Liver (tissue), 8 donors: ENCODE measurements at regions not wholly inside any gene's neighbourhood (a gene's known extent, or its start where the extent isn't known, plus 50 kb on each side); places are given as distances from the start of the nearest gene placed in this dataset.

Experiments
- DNase-seq: peaks from one replicate; pipeline ENCODE4 v3.0.0-alpha.2; 2017; ENCODE audit warnings: low spot score
- H3K27ac ChIP-seq, 2 donors: one replicate each; pipeline ENCODE4 v1.7.0; 2013; ENCODE audit warnings: inconsistent platforms in 2 of 2, low read length in 2 of 2, control low read depth in 1 of 2, low read depth in 1 of 2, mild to moderate bottlenecking in 1 of 2
- H3K27me3 ChIP-seq, 4 donors: one replicate each; pipeline versions ENCODE4 v1.6.1 to v1.7.0; 2013; ENCODE audit warnings: low read length in 3 of 4, inconsistent platforms in 1 of 4, mild to moderate bottlenecking in 1 of 4, moderate library complexity in 1 of 4; ENCODE audit not compliant: control insufficient read depth in 4 of 4, insufficient read depth in 4 of 4
- H3K36me3 ChIP-seq, 4 donors: one replicate each; pipeline versions ENCODE4 v1.6.1 to v1.7.0; 2013; ENCODE audit warnings: low read length in 3 of 4, mild to moderate bottlenecking in 3 of 4, low read depth in 1 of 4, moderate library complexity in 1 of 4; ENCODE audit not compliant: control insufficient read depth in 4 of 4, insufficient read depth in 3 of 4
- H3K4me1 ChIP-seq, 4 donors: one replicate each; pipeline versions ENCODE4 v1.6.1 to v1.7.0; 2013; ENCODE audit warnings: low read length in 3 of 4, mild to moderate bottlenecking in 3 of 4, moderate library complexity in 1 of 4; ENCODE audit not compliant: control insufficient read depth in 4 of 4, insufficient read depth in 4 of 4
- H3K4me3 ChIP-seq, 3 donors: one replicate each; pipeline versions ENCODE4 v1.6.1 to v1.7.0; 2013; ENCODE audit warnings: low read length in 3 of 3, control low read depth in 1 of 3, low read depth in 1 of 3, mild to moderate bottlenecking in 1 of 3
- H3K9ac ChIP-seq, 2 donors: one replicate each; pipeline ENCODE4 v1.7.0; 2013; ENCODE audit warnings: low read length in 2 of 2, mild to moderate bottlenecking in 2 of 2, moderate library complexity in 2 of 2, control low read depth in 1 of 2, low read depth in 1 of 2
- H3K9me3 ChIP-seq, 4 donors: one replicate each; pipeline versions ENCODE4 v1.6.1 to v1.7.0; 2013; ENCODE audit warnings: low read length in 3 of 4; ENCODE audit not compliant: control insufficient read depth in 4 of 4
- CTCF ChIP-seq: fragments of 150-350 bp; IDR thresholded peaks from 2 replicates; pipeline ENCODE4 v1.5.1; 2017; ENCODE audit warnings: improper control_type of control experiment, low read depth, low read length; ENCODE audit not compliant: missing input control
- FOXA1 ChIP-seq: IDR thresholded peaks from 2 replicates; pipeline ENCODE4 v1.6.1; 2016; ENCODE audit warnings: antibody characterized with exemption
- FOXA2 ChIP-seq: IDR thresholded peaks from 2 replicates; pipeline ENCODE4 v1.6.1; 2016; ENCODE audit warnings: antibody characterized with exemption
- GABPA ChIP-seq, 2 donors: IDR thresholded peaks in 1 of 2; conservative IDR thresholded peaks in 1 of 2; 2 replicates each; pipeline ENCODE4 v1.6.1; 2016; ENCODE audit warnings: antibody characterized with exemption in 2 of 2, mild to moderate bottlenecking in 1 of 2, moderate library complexity in 1 of 2
- MAX ChIP-seq: IDR thresholded peaks from 2 replicates; pipeline ENCODE4 v1.6.1; 2016; ENCODE audit warnings: antibody characterized with exemption
- RAD21 ChIP-seq, 2 donors: IDR thresholded peaks; 2 replicates each; pipeline ENCODE4 v1.6.1; 2016; ENCODE audit warnings: antibody characterized with exemption in 2 of 2, mild to moderate bottlenecking in 2 of 2
- RXRA ChIP-seq, 2 donors: IDR thresholded peaks; 2 replicates each; pipeline ENCODE4 v1.6.1; 2017 to 2018; ENCODE audit warnings: antibody characterized with exemption in 2 of 2, mild to moderate bottlenecking in 1 of 2
- SP1 ChIP-seq: IDR thresholded peaks from 2 replicates; pipeline ENCODE4 v1.6.1; 2018; ENCODE audit warnings: antibody characterized with exemption, mild to moderate bottlenecking
- TAF1 ChIP-seq: conservative IDR thresholded peaks from 2 replicates; pipeline ENCODE4 v1.6.1; 2016; ENCODE audit warnings: antibody characterized with exemption, mild to moderate bottlenecking
- YY1 ChIP-seq: IDR thresholded peaks from 2 replicates; pipeline ENCODE4 v1.6.1; 2016; ENCODE audit warnings: antibody characterized with exemption, mild to moderate bottlenecking
- WGBS: extraction: QIAGEN DNeasy Blood & Tissue Kit; methylation state at CpG from one replicate; pipeline ENCODE4 v1.1.7; 2013; 5-methylcytosine and 5-hydroxymethylcytosine counted together
- TF ChIP-seq, protein P1 (sequence below): IDR thresholded peaks from 2 replicates; pipeline ENCODE4 v1.6.1; 2016; ENCODE audit warnings: antibody characterized with exemption
- TF ChIP-seq, protein P2 (sequence below): IDR thresholded peaks from 2 replicates; pipeline ENCODE4 v1.6.1; 2016; ENCODE audit warnings: antibody characterized with exemption, mild to moderate bottlenecking
- donor health status: healthy.
- donor health status: healthy.
- donor health status: healthy.
- donor health status: healthy.
- donor health status: healthy.

DNA sequence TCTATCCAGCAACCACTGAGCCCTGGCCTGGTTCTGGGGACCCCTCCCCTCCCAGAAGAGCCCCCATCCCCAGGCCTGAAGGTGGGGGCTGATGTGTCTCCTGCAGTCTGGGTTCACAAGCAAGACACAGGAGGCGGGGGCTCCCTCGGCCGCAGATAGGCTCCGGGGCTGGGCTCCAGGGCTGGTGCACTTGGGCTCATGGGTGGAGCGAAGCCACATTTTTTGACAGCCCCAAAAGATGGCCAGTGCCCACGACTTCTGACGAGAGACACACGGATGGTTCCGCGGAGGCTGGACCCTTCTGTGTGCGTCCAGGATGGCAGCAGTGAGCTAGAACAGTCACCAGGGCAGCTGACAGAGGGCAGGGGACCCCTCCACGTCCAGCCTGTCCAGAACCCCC, 57.1 kb upstream of the GATA5 start:
- no peak overlapping the region for H3K4me3 ChIP-seq
- H3K27ac ChIP-seq = no peak overlapping the region
- no peaks in the 10 kb centered on the region for H3K9me3 ChIP-seq
- WGBS = 87% methylated on average over 12 of the region's 12 CpGs
- no peak overlapping the region for H3K9ac ChIP-seq
- peaks cover 0 to 4% (median 1%) of the 10 kb centered on the region in 4 donors for H3K27me3 ChIP-seq
- no peaks in the 10 kb centered on the region for H3K36me3 ChIP-seq
- TF ChIP-seq CTCF = no peak
- no peaks in the 10 kb centered on the region for H3K4me1 ChIP-seq
- no peak for DNase-seq

DNA sequence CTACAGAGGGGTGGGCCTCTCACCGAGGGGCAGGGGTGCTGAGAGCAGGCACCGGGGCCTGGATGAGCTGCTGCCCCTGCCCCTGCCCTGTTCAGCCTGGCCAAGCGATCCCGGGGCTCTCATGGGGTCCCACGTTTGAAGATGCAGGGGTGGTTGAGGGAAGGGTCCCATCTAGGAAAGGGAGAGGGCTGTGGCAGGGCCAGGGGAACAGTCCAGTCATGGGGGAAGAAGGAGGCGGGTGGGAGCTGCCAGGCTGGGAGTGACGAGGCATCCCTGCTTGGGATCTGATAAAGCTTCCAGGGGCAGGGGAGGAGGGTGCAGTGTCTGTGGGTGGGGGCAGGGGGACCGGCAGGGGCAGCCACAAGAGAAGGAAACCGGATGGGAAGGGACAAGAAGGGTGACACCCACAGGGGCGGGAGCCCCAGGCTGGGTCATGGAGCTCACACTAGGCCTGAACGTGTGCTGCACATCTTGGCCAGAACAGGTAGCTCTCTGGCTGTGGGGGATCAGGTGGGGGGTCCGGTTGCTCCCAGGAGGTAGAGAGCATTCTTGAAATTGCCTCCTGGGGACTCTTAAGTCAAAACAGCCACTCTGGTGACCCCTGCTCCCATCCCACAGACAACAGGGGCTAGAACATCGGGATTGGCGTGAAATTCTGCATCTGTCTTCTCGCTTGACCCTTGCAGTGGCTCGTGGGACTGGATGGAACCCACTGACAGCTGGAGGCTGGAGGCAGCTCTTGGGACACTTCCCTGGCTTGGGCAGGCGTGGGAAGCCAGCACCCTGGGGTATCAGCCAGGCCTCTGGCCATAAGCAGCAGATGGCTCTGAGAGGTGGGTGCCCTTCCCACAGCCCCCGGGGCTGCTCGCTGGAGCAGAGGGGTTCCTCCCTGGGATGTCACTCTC, 58.0 kb upstream of the GATA5 start:
- Histone ChIP-seq H3K27me3 (peaks cover 0 to 4% (median 1%) of the 10 kb centered on the region in 4 donors), H3K27ac (no peak overlapping the region), H3K9ac (no peak overlapping the region), H3K4me3 (no peak overlapping the region), H3K36me3 (no peaks in the 10 kb centered on the region), H3K9me3 (no peaks in the 10 kb centered on the region), H3K4me1 (no peaks in the 10 kb centered on the region)
- 64% methylated on average over 19 of the region's 19 CpGs for WGBS
- DNase-seq = peak; percentile 72
- TF ChIP-seq, protein P1, sequence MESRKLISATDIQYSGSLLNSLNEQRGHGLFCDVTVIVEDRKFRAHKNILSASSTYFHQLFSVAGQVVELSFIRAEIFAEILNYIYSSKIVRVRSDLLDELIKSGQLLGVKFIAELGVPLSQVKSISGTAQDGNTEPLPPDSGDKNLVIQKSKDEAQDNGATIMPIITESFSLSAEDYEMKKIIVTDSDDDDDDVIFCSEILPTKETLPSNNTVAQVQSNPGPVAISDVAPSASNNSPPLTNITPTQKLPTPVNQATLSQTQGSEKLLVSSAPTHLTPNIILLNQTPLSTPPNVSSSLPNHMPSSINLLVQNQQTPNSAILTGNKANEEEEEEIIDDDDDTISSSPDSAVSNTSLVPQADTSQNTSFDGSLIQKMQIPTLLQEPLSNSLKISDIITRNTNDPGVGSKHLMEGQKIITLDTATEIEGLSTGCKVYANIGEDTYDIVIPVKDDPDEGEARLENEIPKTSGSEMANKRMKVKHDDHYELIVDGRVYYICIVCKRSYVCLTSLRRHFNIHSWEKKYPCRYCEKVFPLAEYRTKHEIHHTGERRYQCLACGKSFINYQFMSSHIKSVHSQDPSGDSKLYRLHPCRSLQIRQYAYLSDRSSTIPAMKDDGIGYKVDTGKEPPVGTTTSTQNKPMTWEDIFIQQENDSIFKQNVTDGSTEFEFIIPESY = no peak
- TF ChIP-seq RXRA (IDR thresholded peaks at IDR 0.05) (no peak), SP1 (no peak), CTCF (no peak), TAF1 (no peak), RAD21 (IDR thresholded peaks at IDR 0.05) (no peak), FOXA2 (no peak), FOXA1 (no peak), MAX (no peak), YY1 (no peak), GABPA (IDR thresholded peaks at IDR 0.05 in 1 of 2, conservative IDR thresholded peaks at IDR 0.05 in 1 of 2) (no peak)
- TF ChIP-seq, protein P2, sequence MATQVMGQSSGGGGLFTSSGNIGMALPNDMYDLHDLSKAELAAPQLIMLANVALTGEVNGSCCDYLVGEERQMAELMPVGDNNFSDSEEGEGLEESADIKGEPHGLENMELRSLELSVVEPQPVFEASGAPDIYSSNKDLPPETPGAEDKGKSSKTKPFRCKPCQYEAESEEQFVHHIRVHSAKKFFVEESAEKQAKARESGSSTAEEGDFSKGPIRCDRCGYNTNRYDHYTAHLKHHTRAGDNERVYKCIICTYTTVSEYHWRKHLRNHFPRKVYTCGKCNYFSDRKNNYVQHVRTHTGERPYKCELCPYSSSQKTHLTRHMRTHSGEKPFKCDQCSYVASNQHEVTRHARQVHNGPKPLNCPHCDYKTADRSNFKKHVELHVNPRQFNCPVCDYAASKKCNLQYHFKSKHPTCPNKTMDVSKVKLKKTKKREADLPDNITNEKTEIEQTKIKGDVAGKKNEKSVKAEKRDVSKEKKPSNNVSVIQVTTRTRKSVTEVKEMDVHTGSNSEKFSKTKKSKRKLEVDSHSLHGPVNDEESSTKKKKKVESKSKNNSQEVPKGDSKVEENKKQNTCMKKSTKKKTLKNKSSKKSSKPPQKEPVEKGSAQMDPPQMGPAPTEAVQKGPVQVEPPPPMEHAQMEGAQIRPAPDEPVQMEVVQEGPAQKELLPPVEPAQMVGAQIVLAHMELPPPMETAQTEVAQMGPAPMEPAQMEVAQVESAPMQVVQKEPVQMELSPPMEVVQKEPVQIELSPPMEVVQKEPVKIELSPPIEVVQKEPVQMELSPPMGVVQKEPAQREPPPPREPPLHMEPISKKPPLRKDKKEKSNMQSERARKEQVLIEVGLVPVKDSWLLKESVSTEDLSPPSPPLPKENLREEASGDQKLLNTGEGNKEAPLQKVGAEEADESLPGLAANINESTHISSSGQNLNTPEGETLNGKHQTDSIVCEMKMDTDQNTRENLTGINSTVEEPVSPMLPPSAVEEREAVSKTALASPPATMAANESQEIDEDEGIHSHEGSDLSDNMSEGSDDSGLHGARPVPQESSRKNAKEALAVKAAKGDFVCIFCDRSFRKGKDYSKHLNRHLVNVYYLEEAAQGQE = no peak
